Endothelial cell (in vitro differentiated cells): ENCODE measurements at regions not wholly inside any gene's neighbourhood (a gene's known extent, or its start where the extent isn't known, plus 50 kb on each side); places are given as distances from the start of the nearest gene placed in this dataset.

Source experiments
- DNase-seq: peaks from one replicate; pipeline ENCODE4 v3.0.0; 2021; ENCODE audit warnings: low spot score
- H3K27ac Mint-ChIP-seq: one replicate; pipeline ENCODE4 v1.8.0; 2021; ENCODE audit warnings: mixed read lengths, inconsistent platforms; ENCODE audit not compliant: unreplicated experiment
- H3K27me3 Mint-ChIP-seq: one replicate; pipeline ENCODE4 v1.8.0; 2021; ENCODE audit warnings: mild to moderate bottlenecking, moderate library complexity, mixed read lengths, inconsistent platforms; ENCODE audit not compliant: unreplicated experiment
- H3K36me3 Mint-ChIP-seq: one replicate; pipeline ENCODE4 v1.8.0; 2021; ENCODE audit warnings: mild to moderate bottlenecking, low read depth, mixed read lengths, inconsistent platforms; ENCODE audit not compliant: unreplicated experiment
- H3K4me1 Mint-ChIP-seq: one replicate; pipeline ENCODE4 v1.8.0; 2021; ENCODE audit warnings: mild to moderate bottlenecking, mixed read lengths, inconsistent platforms; ENCODE audit not compliant: unreplicated experiment
- H3K4me3 Mint-ChIP-seq: one replicate; pipeline ENCODE4 v1.8.0; 2021; ENCODE audit warnings: mild to moderate bottlenecking, mixed read lengths, inconsistent platforms; ENCODE audit not compliant: unreplicated experiment
- H3K9me3 Mint-ChIP-seq: one replicate; pipeline ENCODE4 v1.8.0; 2021; ENCODE audit warnings: mixed read lengths, inconsistent platforms; ENCODE audit not compliant: unreplicated experiment
- CTCF ChIP-seq: fragments of 200-600 bp; sonication (generic); IDR thresholded peaks from one replicate; pipeline ENCODE4 v1.5.0; 2021; ENCODE audit warnings: antibody characterized with exemption; ENCODE audit not compliant: unreplicated experiment

- Mint-ChIP-seq H3K27ac (no peak overlapping the region), H3K4me1 (no peaks in the 10 kb centered on the region), H3K9me3 (no peaks in the 10 kb centered on the region), H3K4me3 (no peak overlapping the region), H3K27me3 (no peaks in the 10 kb centered on the region), H3K36me3 (no peaks in the 10 kb centered on the region)
- TF ChIP-seq CTCF, result no peak
- no peak for DNase-seq
Observed at GRCh38 chr4:83207497-83208101, 77.0 kb downstream of the COQ2 start.

GRCh38 chr4:83205760-83206159 is 78.8 kb downstream of the COQ2 start:
- no peak overlapping the region for H3K4me3 Mint-ChIP-seq
- TF ChIP-seq CTCF, result no peak
- no peak for DNase-seq
- no peaks in the 10 kb centered on the region for H3K9me3 Mint-ChIP-seq
- H3K36me3 Mint-ChIP-seq, result no peaks in the 10 kb centered on the region
- H3K4me1 Mint-ChIP-seq, result no peaks in the 10 kb centered on the region
- H3K27ac Mint-ChIP-seq, result no peak overlapping the region
- H3K27me3 Mint-ChIP-seq, result no peaks in the 10 kb centered on the region

- Mint-ChIP-seq H3K9me3 (no peaks in the 10 kb centered on the region), H3K4me3 (no peak overlapping the region), H3K4me1 (no peaks in the 10 kb centered on the region), H3K27ac (no peak overlapping the region), H3K27me3 (no peaks in the 10 kb centered on the region), H3K36me3 (no peaks in the 10 kb centered on the region)
- no peak for TF ChIP-seq CTCF
- no peak for DNase-seq
Observed at GRCh38 chr4:83204731-83205130, 79.9 kb downstream of the COQ2 start.

GRCh38 chr4:83201761-83202160 is 82.8 kb downstream of the COQ2 start:
- Mint-ChIP-seq H3K36me3 (no peaks in the 10 kb centered on the region), H3K9me3 (no peaks in the 10 kb centered on the region), H3K4me3 (no peak overlapping the region), H3K27me3 (peaks cover 4% of the 10 kb centered on the region), H3K4me1 (peaks cover 3% of the 10 kb centered on the region), H3K27ac (no peak overlapping the region)
- TF ChIP-seq CTCF, result no peak
- DNase-seq, result no peak

- Mint-ChIP-seq H3K4me1 (peaks cover 3% of the 10 kb centered on the region), H3K9me3 (no peaks in the 10 kb centered on the region), H3K27ac (no peak overlapping the region), H3K36me3 (no peaks in the 10 kb centered on the region), H3K27me3 (peaks cover 4% of the 10 kb centered on the region), H3K4me3 (no peak overlapping the region)
- no peak for DNase-seq
- no peak for TF ChIP-seq CTCF
Observed at GRCh38 chr4:83197555-83198235, 83.2 kb upstream of the PLAC8 start.
